ENCODE measurements at regions not wholly inside any gene's neighbourhood (a gene's known extent, or its start where the extent isn't known, plus 50 kb on each side); places are given as distances from the start of the nearest gene placed in this dataset.

DNA sequence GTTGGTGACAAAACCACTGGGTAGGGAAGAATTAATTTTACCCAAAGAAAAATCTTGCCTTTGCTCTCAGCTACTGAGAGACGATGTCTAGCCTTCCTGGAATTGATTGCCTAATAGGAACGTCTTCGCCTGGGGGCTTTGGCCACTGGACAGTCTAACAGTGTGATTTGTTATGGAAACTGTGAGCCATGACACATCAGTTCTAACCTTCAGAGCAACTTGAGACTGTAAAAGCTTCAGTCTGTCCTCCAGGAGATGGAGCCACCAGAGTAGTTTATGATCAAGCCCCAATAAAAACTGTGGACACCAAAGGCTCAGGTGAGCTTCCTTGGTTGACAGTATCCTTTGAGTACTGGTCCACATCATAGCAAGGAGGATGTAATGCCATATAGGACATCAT is 235.8 kb upstream of the TMCO5A start:
- no peak for DNase-seq (ENCODE audit: low spot score)

DNA sequence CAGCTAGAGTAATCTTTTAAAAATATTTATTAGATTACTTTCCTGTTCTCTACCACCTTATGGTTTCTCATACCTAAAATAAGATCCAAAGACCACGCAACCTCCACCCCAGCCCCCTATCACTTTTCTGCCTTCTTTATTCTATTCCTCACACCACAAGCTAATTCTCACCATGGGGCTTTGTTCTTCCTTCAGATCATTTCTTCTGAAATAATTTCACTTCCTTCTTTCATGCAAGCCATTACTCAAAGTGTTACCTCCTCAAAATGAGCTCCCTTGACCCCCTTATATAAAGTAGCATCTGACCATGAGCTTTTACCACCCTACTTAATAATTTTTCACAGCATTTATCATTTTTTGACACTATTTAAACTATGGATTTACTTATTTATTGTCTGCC is 233.2 kb upstream of the TMCO5A start:
- no peak for DNase-seq (ENCODE audit: low spot score)

DNA sequence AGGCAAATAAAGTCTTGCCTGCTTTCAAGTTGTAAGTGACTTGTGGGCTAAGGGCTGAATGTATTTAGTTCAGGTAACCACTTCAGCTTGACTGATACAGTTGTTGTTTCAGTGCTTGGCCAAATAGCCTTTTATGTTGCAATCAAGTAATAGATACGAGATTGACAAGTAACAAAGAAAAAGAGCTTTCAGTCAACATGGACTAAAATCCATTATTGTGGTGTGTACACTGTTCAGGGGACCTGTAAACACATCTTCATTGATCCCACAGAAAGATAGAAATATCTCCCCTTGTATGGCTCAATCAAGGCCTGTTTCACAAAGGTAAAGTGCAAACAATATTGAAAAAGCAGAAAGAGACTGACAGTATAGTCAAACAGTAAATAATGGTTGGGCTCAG is 224.8 kb upstream of the TMCO5A start:
- DNase-seq (ENCODE audit: low spot score): no peak

DNA sequence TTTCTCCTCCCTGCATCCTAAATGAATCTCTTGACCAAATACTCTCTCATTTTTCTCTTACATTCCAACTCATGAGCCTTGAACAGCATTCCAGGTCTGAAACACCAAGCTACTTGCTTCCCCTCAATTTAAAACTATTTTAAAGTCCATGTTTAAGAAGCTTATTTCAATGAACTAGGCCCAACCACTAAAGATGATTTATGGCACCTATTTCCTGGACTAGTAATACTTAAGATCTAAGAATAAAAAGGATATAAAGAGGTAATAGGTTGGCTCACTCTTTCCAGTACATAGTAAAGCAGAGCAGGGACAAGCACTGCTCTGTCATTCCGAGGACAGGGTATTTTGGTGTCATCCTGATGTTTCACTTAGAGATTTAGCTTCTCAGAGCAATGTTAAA is 219.3 kb upstream of the TMCO5A start:
- no peak for DNase-seq (ENCODE audit: low spot score)

DNA sequence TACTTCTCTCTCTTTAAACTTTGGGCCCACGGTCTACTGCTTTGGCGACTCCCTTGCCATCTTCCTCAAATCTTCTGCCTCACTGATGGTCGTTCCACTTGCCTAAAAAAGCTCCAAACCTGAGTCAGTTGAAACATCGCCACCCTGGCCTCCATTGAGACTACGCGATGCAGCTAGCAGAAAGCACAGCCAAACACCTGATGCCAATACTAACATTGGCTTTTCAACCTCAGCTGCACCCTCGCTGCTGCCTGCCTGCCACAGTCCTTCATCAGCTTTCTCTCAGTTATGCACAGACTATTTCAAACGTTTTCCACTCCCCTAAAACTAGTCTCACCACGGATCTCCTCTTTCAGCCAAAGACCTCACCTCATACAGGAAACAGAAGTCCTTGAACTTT is 214.2 kb upstream of the TMCO5A start:
- no peak for DNase-seq (ENCODE audit: low spot score)

DNA sequence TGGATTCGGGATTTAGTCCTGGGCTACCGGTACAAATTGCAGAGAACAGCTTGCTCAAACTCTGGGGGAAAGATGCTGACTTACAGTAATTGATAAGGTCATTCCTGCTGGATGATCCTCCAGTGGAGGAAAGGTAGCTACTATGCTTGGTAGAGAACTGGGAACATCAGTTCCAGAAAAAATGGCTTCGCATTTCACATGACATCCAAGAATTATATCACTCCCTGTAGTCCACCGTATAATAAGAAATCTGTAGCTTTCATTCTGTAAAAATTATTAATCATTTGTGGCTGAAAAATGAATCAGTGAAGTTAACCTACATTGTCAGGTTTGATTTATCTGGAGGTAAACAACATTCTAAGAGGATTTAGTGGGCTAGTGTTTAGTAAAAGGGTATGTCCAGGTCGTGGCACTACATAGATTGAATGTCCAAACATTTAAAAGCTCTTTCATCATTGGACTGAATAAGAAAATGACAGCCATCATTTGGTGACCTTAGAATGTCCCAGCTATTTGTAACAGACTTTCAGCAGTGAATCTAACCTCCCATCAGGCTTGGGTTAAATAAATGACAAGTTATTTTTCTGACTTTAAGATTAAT is 203.2 kb upstream of the TMCO5A start:
- no peak for DNase-seq (ENCODE audit: low spot score)

GRCh38 chr15:37733628-37734027 is 200.8 kb upstream of the TMCO5A start:
- no peak for DNase-seq (ENCODE audit: low spot score)

DNA sequence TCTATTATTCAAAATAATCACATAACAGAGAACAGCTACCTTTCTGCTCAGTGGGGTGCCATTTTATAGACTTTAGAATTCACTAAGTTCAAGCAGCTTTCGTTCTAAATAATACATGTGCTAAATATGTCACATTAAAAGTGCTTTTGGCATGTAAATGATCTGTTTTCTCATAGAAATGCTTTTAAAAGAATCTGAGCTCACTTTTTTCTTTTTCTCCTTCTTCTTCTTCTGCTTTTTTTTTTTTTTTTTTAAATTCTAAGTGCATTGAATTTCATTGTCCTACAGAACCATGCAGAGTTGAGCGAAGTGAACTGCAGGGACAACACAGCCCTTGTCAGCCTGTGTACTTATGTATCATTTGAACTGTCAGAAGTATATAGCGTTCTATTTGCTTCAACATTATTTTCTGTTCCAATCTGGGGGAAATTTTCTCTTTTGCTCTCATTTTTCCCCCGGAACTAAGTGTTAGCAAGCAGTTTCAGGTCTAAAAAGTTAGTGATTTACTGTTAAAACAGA is 193.8 kb upstream of the TMCO5A start:
- DNase-seq (ENCODE audit: low spot score): no peak

GRCh38 chr15:37743826-37744225 is 190.6 kb upstream of the TMCO5A start:
- no peak for DNase-seq (ENCODE audit: low spot score)

GRCh38 chr15:37744521-37744920 is 189.9 kb upstream of the TMCO5A start:
- no peak for DNase-seq (ENCODE audit: low spot score)

DNA sequence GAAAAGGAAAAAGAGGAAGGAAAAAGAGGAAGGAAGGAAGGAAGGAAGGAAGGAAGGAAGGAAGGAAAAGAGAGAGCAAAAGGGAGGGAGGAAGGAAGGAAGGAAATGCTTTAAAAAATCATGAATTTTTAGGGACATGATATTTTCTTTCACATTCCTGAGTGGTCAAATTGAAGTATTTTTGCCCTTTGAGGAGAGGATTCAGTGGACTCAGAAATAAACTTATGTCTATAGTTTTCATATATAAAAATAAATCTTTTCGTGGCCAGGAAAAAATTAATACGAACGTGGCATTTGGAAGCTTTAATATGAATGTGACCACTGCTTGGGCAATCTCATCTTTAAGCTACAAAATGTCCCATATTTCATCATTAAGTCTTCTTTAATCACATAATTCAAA is 183.0 kb upstream of the TMCO5A start:
- no peak for DNase-seq (ENCODE audit: low spot score)

DNA sequence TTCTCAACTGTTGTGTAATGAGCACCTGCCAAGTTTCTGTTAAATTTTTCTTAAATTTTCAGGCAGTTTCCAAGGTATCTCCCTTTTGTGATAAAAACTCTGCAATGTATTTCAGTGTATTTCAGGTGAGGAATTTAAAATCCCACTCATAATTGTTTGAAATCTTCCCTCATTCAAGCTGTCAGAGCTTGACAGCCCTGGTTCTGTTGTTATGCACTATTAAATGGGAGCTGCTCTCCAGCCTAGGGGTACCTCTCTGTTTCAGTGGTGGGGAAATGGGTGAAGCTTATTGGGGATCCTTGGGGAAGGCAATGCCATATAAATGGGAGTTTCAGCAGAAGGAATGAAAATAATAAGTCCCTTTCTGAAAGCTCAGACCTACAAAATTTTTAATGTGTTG is 178.0 kb upstream of the TMCO5A start:
- no peak for DNase-seq (ENCODE audit: low spot score)

- no peak for DNase-seq (ENCODE audit: low spot score)
Measured at GRCh38 chr15:37758412-37758811, 176.0 kb upstream of the TMCO5A start.

GRCh38 chr15:37764733-37765191 is 169.7 kb upstream of the TMCO5A start:
- peak; percentile 45 for DNase-seq (ENCODE audit: low spot score)

DNA sequence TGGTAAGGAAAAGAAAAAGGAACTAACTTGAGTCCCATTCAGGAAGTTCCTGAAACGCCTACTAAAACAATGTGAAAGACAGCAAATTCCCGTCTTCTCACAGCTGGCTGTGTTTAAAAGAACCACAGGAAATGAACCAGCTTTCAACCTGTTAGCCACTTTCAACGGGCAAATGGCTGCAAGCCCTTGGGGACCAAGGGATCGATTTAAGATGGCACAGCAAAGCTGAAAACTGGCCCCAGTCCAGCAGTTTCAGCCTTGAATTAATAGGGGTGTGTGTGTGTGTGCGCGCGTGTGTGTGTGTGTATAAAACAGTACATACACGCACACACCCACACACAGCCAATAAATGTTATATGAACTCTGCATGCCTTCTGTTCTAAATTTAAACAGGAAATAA is 168.7 kb upstream of the TMCO5A start:
- no peak for DNase-seq (ENCODE audit: low spot score)

DNA sequence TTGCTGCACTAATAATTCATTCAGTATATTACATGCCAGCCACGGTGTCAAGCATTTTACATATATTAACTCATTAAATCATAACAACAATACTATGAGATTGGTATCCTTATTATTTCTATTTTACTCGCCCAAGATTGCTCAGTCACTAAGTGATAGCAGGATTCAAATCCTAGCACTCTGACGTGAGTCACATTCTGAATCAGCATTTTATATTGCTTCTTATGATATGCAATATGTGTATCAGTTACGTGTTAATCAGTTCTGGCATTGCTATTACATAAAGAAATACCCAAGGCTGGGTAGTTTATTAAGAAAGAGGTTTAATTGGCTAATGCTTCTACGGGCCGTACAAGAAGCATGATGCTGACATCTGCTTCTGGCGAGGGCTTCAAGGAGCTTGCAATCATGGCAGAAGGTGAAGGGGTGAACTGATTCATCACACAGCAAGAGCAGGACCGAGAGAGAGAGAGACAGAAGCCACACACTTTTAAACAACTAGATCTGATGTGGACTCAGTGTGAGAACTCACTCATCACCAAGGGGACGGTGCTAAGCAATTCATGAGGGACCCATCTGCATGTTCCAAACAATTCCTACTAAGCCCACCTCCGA is 166.5 kb upstream of the TMCO5A start:
- DNase-seq (ENCODE audit: low spot score): no peak

GRCh38 chr15:37771465-37771864 is 163.0 kb upstream of the TMCO5A start:
- no peak for DNase-seq (ENCODE audit: low spot score)

DNA sequence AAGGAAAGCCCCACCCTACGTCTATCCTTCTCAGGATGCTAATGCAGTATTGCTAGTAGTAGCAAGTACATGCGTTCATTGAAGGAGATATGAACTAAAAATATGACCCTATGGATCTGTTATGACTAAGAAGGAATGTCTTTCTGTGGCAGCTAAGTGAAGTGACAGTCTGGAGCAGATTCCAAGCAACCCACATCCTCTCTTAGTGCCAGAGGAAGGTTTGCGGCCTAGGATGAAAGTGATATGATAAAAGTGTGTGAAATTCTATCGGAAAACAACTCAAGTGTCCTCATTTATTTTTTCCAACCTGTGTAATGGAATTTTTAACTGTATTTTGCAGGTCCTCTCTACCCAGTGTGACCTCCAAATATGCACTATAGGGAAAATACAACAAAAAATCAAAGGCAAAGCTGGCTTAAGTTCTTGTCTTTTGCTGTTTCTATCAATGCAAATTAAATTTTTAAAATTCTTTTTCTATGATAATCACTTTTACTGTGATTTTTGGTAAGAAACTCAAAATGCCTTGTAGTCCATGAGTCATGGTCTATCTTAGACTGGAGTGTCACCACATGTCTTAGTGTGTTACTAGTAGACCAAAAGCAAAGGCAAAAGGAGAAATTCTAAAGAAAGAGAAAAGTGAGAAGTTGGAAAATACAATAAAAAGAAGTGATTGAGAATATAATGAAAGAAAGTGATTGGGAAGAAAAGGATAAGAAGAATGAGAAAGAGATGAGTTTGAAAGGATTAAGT is 161.2 kb upstream of the TMCO5A start:
- no peak for DNase-seq (ENCODE audit: low spot score)

GRCh38 chr15:37774961-37775360 is 159.5 kb upstream of the TMCO5A start:
- no peak for DNase-seq (ENCODE audit: low spot score)

GRCh38 chr15:37777006-37777405 is 157.4 kb upstream of the TMCO5A start:
- no peak for DNase-seq (ENCODE audit: low spot score)

- no peak for DNase-seq (ENCODE audit: low spot score)
Measured at GRCh38 chr15:37783290-37783689, 151.2 kb upstream of the TMCO5A start.

GRCh38 chr15:37788330-37788729 is 146.1 kb upstream of the TMCO5A start:
- no peak for DNase-seq (ENCODE audit: low spot score)

- no peak for DNase-seq (ENCODE audit: low spot score)
Measured at GRCh38 chr15:37788767-37789396, 145.6 kb upstream of the TMCO5A start.
